ENCODE measurements at regions not wholly inside any gene's neighbourhood (a gene's known extent, or its start where the extent isn't known, plus 50 kb on each side); places are given as distances from the start of the nearest gene placed in this dataset.

DNA sequence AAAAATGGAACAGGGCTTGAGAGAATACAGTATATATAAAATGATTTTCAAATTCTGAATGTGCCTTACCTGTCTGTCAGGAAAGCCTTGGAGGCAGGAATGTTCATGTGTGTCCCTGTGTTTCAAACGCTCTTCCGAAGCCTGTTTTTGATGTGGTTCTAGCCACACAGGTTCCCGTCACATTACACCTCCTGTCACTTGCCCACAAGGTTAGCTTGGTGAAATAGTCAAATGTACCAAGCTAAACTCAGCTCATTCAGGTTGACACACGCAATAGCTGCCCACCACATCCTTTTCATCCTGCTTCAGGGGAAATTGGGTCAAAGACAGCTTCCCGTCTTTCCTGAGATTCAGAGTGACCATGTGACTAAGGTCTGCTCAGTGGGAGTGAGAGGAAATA is 574.0 kb downstream of the EFNB2 start:
- WGBS (ENCODE audit: insufficient coverage, insufficient read length), result no CpG with 5 or more reads among the region's 5 CpGs
- Histone ChIP-seq H3K27ac (ENCODE audit: low read length) (no peak overlapping the region), H3K4me3 (ENCODE audit: low read length) (no peak overlapping the region), H3K9me3 (ENCODE audit: control insufficient read depth, insufficient read depth, low read length) (no peaks in the 10 kb centered on the region), H3K4me1 (ENCODE audit: control insufficient read depth, insufficient read depth, low read length) (no peaks in the 10 kb centered on the region), H3K27me3 (ENCODE audit: control insufficient read depth, insufficient read depth, low read length) (no peaks in the 10 kb centered on the region), H3K36me3 (ENCODE audit: control insufficient read depth, insufficient read depth, low read length) (no peaks in the 10 kb centered on the region)
- no peak for DNase-seq (ENCODE audit: low read depth, low spot score)

DNA sequence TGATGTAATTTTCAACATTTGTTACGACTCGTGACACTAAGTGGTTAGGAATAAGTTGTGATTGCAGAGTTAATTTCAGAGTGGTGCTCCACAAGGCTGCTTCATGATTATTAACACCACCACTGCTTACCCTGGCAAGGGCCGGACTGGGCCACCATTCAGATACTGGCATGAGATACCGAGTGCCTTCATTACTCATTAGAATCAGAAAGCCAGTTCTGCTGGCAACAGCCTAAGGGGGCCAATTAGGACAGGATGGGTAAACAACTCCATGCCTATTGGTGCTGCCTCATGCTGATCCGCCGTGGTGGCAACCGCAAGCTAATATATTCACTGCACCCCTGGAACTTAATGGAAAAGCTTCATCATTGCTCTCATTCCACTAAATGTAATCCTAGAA is 575.1 kb downstream of the EFNB2 start:
- H3K9me3 ChIP-seq (ENCODE audit: control insufficient read depth, insufficient read depth, low read length), result no peaks in the 10 kb centered on the region
- no CpG with 5 or more reads among the region's 7 CpGs for WGBS (ENCODE audit: insufficient coverage, insufficient read length)
- no peak overlapping the region for H3K4me3 ChIP-seq (ENCODE audit: low read length)
- no peaks in the 10 kb centered on the region for H3K4me1 ChIP-seq (ENCODE audit: control insufficient read depth, insufficient read depth, low read length)
- no peaks in the 10 kb centered on the region for H3K27me3 ChIP-seq (ENCODE audit: control insufficient read depth, insufficient read depth, low read length)
- H3K27ac ChIP-seq (ENCODE audit: low read length), result no peak overlapping the region
- no peaks in the 10 kb centered on the region for H3K36me3 ChIP-seq (ENCODE audit: control insufficient read depth, insufficient read depth, low read length)
- no peak for DNase-seq (ENCODE audit: low read depth, low spot score)

DNA sequence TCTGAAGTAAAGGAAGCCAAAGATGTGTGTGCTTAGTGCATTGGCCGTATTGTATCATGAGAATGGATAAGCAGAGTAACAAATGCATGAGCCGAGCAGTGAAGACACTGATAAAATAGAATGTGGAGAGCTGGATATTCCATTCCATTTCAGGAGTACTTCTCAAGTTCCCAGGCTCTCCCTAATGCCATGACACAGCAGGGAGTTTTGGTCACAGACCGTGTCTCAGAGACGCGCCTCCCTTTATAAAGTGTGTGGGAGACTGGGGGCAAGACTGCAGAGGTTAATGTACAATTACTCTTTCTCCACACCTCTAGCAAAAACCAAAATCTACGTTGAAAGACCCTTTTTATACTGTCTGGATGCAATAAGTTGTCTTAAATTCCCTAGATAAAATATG is 575.6 kb downstream of the EFNB2 start:
- H3K27me3 ChIP-seq (ENCODE audit: control insufficient read depth, insufficient read depth, low read length), result no peaks in the 10 kb centered on the region
- WGBS (ENCODE audit: insufficient coverage, insufficient read length), result no CpG with 5 or more reads among the region's 6 CpGs
- no peak overlapping the region for H3K27ac ChIP-seq (ENCODE audit: low read length)
- no peaks in the 10 kb centered on the region for H3K9me3 ChIP-seq (ENCODE audit: control insufficient read depth, insufficient read depth, low read length)
- H3K4me3 ChIP-seq (ENCODE audit: low read length), result no peak overlapping the region
- H3K36me3 ChIP-seq (ENCODE audit: control insufficient read depth, insufficient read depth, low read length), result no peaks in the 10 kb centered on the region
- H3K4me1 ChIP-seq (ENCODE audit: control insufficient read depth, insufficient read depth, low read length), result no peaks in the 10 kb centered on the region
- no peak for DNase-seq (ENCODE audit: low read depth, low spot score)

GRCh38 chr13:105957769-105958438 is 577.6 kb downstream of the EFNB2 start:
- H3K27ac ChIP-seq (ENCODE audit: low read length), result no peak overlapping the region
- no peaks in the 10 kb centered on the region for H3K9me3 ChIP-seq (ENCODE audit: control insufficient read depth, insufficient read depth, low read length)
- H3K27me3 ChIP-seq (ENCODE audit: control insufficient read depth, insufficient read depth, low read length), result no peaks in the 10 kb centered on the region
- H3K4me1 ChIP-seq (ENCODE audit: control insufficient read depth, insufficient read depth, low read length), result no peaks in the 10 kb centered on the region
- no peak overlapping the region for H3K4me3 ChIP-seq (ENCODE audit: low read length)
- no peak for DNase-seq (ENCODE audit: low read depth, low spot score)
- no CpG with 5 or more reads among the region's 7 CpGs for WGBS (ENCODE audit: insufficient coverage, insufficient read length)
- H3K36me3 ChIP-seq (ENCODE audit: control insufficient read depth, insufficient read depth, low read length), result no peaks in the 10 kb centered on the region

DNA sequence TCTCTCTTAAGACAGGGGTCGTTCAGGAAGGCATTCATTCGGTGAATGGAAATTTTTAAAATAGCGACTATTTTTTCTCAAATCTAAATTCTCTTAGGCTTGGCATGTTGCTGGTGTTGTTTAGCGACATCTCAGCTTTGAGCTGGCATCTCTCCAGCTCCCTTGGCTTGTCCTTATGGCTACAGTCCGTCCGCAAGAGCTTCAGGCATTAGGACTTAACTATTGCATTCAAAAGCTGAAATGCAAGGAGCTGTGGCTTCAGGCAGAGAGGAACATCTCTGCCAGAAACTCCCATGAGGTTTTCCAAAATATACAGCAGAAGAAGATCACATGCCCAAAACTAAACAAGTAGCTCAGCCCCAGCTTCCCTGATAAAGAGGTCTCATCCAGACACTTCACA is 578.5 kb downstream of the EFNB2 start:
- no peak for DNase-seq (ENCODE audit: low read depth, low spot score)
- no peaks in the 10 kb centered on the region for H3K4me1 ChIP-seq (ENCODE audit: control insufficient read depth, insufficient read depth, low read length)
- H3K4me3 ChIP-seq (ENCODE audit: low read length), result no peak overlapping the region

DNA sequence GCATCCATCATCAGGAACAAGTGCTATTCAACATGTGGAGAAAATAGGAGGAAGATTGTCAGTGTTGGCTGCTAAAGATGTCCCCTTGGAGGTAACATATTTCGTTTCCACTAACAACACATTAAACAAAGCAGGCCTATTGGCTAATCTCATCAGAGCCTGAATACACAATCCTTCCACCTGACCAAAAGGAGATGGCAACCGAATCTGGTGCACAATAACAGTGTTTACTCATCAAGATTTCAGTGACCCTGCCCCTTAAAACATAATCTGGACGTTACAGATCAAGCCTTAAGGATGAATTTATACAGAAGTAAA is 582.5 kb downstream of the EFNB2 start:
- Histone ChIP-seq H3K27ac (ENCODE audit: low read length) (no peak overlapping the region), H3K27me3 (ENCODE audit: control insufficient read depth, insufficient read depth, low read length) (no peaks in the 10 kb centered on the region), H3K4me3 (ENCODE audit: low read length) (no peak overlapping the region), H3K36me3 (ENCODE audit: control insufficient read depth, insufficient read depth, low read length) (no peaks in the 10 kb centered on the region), H3K9me3 (ENCODE audit: control insufficient read depth, insufficient read depth, low read length) (no peaks in the 10 kb centered on the region), H3K4me1 (ENCODE audit: control insufficient read depth, insufficient read depth, low read length) (no peaks in the 10 kb centered on the region)
- no CpG with 5 or more reads among the region's 3 CpGs for WGBS (ENCODE audit: insufficient coverage, insufficient read length)
- no peak for DNase-seq (ENCODE audit: low read depth, low spot score)

More for the DNA sequence above, 578.5 kb downstream of the EFNB2 start:
- H3K9me3 ChIP-seq (ENCODE audit: control insufficient read depth, insufficient read depth, low read length), result no peaks in the 10 kb centered on the region
- H3K36me3 ChIP-seq (ENCODE audit: control insufficient read depth, insufficient read depth, low read length), result no peaks in the 10 kb centered on the region
- no peak overlapping the region for H3K27ac ChIP-seq (ENCODE audit: low read length)
- H3K27me3 ChIP-seq (ENCODE audit: control insufficient read depth, insufficient read depth, low read length), result no peaks in the 10 kb centered on the region
- WGBS (ENCODE audit: insufficient coverage, insufficient read length), result no CpG with 5 or more reads among the region's 6 CpGs

DNA sequence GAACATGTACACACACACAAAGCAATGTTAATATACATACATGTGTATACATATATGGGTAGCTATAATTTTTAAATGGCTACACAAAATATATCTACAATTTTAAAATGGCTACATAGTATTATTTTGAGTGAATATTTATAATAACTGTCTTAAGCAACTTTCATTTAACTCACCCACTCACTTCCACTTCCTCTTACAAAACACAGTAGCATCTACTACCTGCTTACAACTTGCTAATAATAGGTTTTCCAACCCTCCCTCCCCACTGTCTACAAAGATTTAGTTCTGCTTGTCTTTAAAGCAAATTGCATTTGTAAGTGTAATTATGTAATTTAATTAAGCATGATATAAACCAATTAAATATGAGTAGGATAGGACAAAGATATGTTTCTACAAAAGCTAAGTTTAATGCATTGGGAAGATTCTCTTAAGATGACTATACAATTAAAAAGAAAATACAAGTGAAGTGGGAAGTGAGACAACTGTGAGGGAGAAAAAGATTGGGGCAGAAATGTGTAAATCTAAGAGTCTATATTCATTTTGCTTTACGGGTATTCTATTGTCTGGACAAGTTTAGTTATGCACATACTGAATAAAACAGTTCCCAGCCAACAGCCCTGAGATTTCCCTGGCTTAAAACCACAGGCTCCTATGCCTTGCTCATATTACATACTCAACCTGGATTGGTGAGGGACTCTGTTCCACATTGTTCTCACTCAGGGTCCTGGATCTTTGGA is 583.1 kb downstream of the EFNB2 start:
- Histone ChIP-seq H3K27me3 (ENCODE audit: control insufficient read depth, insufficient read depth, low read length) (no peaks in the 10 kb centered on the region), H3K4me3 (ENCODE audit: low read length) (no peak overlapping the region), H3K36me3 (ENCODE audit: control insufficient read depth, insufficient read depth, low read length) (no peaks in the 10 kb centered on the region), H3K4me1 (ENCODE audit: control insufficient read depth, insufficient read depth, low read length) (no peaks in the 10 kb centered on the region), H3K9me3 (ENCODE audit: control insufficient read depth, insufficient read depth, low read length) (no peaks in the 10 kb centered on the region), H3K27ac (ENCODE audit: low read length) (no peak overlapping the region)
- DNase-seq (ENCODE audit: low read depth, low spot score), result no peak
- no CpG with 5 or more reads among the region's 1 CpG for WGBS (ENCODE audit: insufficient coverage, insufficient read length)

DNA sequence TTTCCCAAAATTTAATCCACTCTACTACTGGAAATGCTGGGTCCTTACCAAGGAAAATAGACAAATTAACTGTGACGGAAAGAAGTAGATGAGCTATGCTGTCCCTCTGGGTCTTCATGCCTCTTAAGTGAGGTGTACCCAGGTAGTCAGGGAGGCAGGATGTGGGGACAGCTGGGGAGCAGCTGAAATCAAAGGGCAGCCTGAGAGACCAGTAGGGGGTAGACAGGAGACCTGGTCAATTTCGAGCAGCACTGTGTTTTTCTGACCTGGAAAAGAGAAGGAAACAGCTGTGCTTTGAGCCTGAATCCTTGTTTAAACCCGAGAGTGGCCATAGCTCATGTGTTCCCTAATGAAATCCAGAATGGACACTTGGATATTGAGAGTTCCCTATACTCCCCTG is 587.3 kb downstream of the EFNB2 start:
- DNase-seq (ENCODE audit: low read depth, low spot score), result no peak
- H3K4me1 ChIP-seq (ENCODE audit: control insufficient read depth, insufficient read depth, low read length), result no peaks in the 10 kb centered on the region
- WGBS (ENCODE audit: insufficient coverage, insufficient read length), result no CpG with 5 or more reads among the region's 3 CpGs
- H3K36me3 ChIP-seq (ENCODE audit: control insufficient read depth, insufficient read depth, low read length), result no peaks in the 10 kb centered on the region
- H3K4me3 ChIP-seq (ENCODE audit: low read length), result no peak overlapping the region
- H3K27me3 ChIP-seq (ENCODE audit: control insufficient read depth, insufficient read depth, low read length), result no peaks in the 10 kb centered on the region
- H3K27ac ChIP-seq (ENCODE audit: low read length), result no peak overlapping the region
- H3K9me3 ChIP-seq (ENCODE audit: control insufficient read depth, insufficient read depth, low read length), result no peaks in the 10 kb centered on the region; the same call in 1 of the 2 replicates

- H3K27ac ChIP-seq (ENCODE audit: low read length), result no peak overlapping the region
- no peaks in the 10 kb centered on the region for H3K27me3 ChIP-seq (ENCODE audit: control insufficient read depth, insufficient read depth, low read length)
- no CpG with 5 or more reads among the region's 1 CpG for WGBS (ENCODE audit: insufficient coverage, insufficient read length)
- H3K36me3 ChIP-seq (ENCODE audit: control insufficient read depth, insufficient read depth, low read length), result no peaks in the 10 kb centered on the region
- H3K4me1 ChIP-seq (ENCODE audit: control insufficient read depth, insufficient read depth, low read length), result no peaks in the 10 kb centered on the region; the same call in 1 of the 2 replicates
- H3K9me3 ChIP-seq (ENCODE audit: control insufficient read depth, insufficient read depth, low read length), result no peaks in the 10 kb centered on the region; the same call in 1 of the 2 replicates
- no peak overlapping the region for H3K4me3 ChIP-seq (ENCODE audit: low read length)
- no peak for DNase-seq (ENCODE audit: low read depth, low spot score)
These were observed 594.6 kb downstream of the EFNB2 start for GRCh38 chr13:105940882-105941281.

- no peak for DNase-seq (ENCODE audit: low read depth, low spot score)
- Histone ChIP-seq H3K9me3 (ENCODE audit: control insufficient read depth, insufficient read depth, low read length) (no peaks in the 10 kb centered on the region), H3K27me3 (ENCODE audit: control insufficient read depth, insufficient read depth, low read length) (no peaks in the 10 kb centered on the region), H3K36me3 (ENCODE audit: control insufficient read depth, insufficient read depth, low read length) (no peaks in the 10 kb centered on the region), H3K4me1 (ENCODE audit: control insufficient read depth, insufficient read depth, low read length) (no peaks in the 10 kb centered on the region; the same call in 1 of the 2 replicates), H3K4me3 (ENCODE audit: low read length) (no peak overlapping the region), H3K27ac (ENCODE audit: low read length) (no peak overlapping the region)
- no CpG with 5 or more reads among the region's 4 CpGs for WGBS (ENCODE audit: insufficient coverage, insufficient read length)
These were observed 598.0 kb downstream of the EFNB2 start for GRCh38 chr13:105937451-105937850.

DNA sequence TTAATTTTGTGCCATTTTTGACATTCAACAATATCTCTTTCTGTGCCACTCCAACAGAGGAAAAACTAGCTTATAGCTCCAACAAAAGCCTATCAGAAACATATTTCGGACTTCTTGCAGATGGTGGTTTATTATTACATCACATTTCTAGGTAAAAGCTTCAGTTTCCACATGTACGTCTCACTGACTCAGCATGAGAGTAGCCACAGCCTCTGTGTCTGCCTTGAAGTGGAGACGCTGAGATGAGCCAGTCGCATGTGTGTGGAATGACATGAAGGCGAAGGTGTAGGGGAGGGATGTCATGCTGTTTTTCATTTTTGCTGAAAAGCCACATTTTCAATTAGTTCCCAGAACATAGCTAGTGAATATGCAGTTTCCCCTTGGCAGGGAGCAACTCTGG is 598.6 kb downstream of the EFNB2 start:
- Histone ChIP-seq H3K27ac (ENCODE audit: low read length) (no peak overlapping the region), H3K9me3 (ENCODE audit: control insufficient read depth, insufficient read depth, low read length) (no peaks in the 10 kb centered on the region), H3K36me3 (ENCODE audit: control insufficient read depth, insufficient read depth, low read length) (no peaks in the 10 kb centered on the region), H3K4me1 (ENCODE audit: control insufficient read depth, insufficient read depth, low read length) (no peaks in the 10 kb centered on the region; the same call in 1 of the 2 replicates), H3K4me3 (ENCODE audit: low read length) (no peak overlapping the region), H3K27me3 (ENCODE audit: control insufficient read depth, insufficient read depth, low read length) (no peaks in the 10 kb centered on the region)
- WGBS (ENCODE audit: insufficient coverage, insufficient read length), result no CpG with 5 or more reads among the region's 5 CpGs
- DNase-seq (ENCODE audit: low read depth, low spot score), result no peak

Data from iPS DF 6.9 (cell line).